DMS 273 (cell line): ENCODE measurements at regions not wholly inside any gene's neighbourhood (a gene's known extent, or its start where the extent isn't known, plus 50 kb on each side); places are given as distances from the start of the nearest gene placed in this dataset.

Experiments used
- DNase-seq: peaks from one replicate; lab custom pipeline; 2025; ENCODE audit not compliant: unreplicated experiment; lab: John Stamatoyannopoulos, UW

DNA sequence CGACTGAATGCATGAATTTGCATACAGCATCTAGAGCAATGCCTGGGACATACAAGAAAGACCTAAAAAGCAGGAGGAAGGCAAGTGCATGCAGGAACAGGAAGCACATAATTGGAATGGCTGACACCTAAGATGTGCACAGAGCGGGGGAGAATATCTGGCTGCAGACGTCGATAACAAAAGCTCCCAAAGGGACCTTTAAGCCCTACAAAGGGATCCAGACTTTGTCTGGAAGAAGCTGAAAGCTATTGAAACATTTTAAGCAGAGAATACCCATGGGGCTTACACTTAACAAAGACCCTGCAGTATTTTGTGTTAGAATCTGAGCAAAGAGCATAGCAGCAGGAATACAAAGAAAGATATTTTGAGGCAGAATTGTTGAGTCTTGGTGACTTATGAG lies 107.4 kb upstream of the CLDN10 start:
- DNase-seq: no peak

DNA sequence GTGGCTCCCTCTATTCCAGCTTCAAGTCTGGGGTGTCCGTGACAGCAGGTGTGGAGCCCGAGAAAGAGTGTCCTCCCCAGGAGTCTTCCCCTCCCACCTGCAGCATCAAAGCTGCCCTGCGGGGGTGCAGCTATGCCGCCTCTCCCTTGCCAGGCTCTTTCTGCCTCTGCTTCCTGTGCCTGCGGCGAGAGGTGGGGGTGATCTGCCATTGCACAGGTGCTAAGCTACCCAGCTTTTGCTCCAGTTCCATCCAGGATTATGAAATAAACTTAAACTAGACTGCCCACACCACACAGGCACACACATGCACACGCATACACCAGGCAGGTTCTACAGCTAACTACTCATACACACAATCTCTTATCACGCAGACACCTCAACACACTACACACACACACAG lies 104.7 kb upstream of the CLDN10 start:
- DNase-seq: no peak

DNA sequence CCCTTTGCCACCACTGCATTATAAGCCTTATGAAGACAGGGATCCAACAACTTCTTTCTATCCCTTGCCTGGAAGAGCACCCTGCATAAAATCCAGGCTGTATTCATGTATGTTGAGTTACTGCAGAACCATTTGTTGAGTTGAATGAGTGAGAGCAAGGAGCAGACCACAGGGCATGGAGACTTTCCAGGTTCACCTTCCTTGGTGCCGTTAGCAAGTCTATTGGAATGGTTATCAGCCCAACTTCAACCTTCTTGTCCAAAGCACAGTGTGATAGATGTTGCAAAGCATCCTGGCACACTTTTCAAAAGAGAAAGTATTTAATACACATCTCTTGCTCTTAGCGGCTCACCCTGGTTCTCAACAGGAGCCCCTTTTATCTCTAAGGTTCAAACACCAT lies 100.9 kb upstream of the CLDN10 start:
- DNase-seq: no peak

DNA sequence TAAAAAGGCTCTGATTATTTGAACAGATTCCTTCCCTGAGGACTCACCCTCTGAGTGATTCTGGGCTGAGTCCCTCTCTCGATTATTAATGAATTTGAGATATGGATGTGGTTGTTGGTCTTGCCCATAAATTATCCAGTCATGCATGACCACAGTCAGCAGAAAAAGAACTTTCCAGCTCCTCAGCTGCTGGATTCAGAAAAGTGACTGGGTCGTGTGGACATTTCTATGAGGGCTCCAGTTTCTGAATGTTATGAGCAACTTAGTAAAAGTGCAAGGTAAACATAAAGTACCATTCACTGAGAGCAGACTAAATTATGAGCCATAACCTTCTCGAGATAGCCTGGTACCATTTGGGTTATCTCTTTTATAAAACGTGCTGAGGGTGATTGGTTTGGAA lies 100.1 kb upstream of the CLDN10 start:
- no peak for DNase-seq

DNA sequence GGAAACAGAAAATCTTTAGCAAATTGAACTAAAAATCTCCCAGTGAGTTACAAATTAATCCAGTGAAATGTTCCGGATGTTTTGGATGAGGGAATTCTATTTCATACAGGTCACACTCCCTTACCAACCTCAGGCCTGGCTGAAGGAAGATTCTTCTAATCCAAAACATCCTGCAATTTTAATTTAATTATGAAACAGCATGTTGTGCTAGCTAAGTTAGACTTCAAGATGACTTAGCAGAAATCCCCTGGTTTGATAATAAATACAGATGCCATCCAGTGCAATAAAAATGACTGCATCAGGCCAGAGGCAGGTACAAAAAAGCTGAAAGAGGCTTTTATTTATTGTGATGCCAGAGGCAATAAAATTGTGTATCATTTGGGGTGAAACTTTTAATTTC lies 96.7 kb upstream of the CLDN10 start:
- no peak for DNase-seq

DNA sequence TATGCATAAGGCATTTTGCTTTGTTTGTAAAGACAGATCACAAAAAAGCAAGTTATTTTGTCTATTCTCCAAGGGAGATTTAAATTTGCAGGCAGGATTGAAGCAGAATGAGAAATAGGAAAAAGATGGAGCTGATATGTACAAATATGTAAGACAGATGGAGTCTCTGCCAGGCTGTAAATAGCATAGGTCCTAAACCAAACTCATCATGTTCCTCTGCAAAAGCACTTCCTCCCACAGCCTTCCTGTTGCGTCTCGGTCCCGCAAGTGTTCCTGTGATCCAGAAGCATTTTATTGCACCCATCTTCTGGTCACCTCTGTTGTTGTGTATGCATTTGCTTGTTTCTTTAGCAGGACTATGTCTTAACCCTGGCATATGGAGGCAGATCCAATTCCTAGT lies 95.7 kb upstream of the CLDN10 start:
- DNase-seq: no peak

DNA sequence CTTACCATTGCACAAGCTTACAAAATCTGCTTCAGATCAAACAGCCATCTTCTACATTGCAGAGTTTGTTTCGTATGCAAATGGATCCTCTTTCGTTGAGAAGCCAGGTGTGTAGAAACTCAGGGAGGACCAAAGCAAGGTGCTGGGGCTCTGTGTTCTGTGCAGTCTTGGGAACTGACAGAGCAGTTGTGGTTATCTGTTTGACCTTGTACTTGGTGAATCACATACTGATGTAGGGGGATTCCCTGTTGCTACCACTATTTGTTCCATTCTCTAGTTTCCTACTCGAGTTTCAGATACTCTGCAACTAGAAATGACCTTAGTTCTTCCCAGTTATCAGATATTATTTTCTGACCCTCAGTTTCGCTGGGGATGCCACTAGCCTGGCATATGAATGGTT lies 95.2 kb upstream of the CLDN10 start:
- DNase-seq: no peak

DNA sequence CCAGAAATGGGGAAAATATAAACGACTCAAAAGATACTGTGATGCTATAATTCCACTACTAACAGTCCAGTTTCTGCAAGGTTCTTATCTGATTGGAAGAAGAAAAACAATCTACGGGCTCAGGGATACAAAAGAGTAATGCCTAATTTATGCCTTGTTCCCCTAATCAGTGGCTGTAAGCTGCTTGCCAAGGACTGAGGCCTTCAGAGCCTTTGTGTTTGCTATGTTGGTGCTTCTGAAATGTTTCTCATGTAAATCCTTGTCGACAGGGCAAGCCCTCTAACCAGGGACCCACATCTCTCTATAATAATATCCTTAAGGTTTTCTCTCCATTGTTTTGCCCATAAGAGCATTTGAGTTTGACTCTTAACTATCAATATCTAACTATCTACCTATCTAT lies 89.7 kb upstream of the CLDN10 start:
- DNase-seq: no peak

DNA sequence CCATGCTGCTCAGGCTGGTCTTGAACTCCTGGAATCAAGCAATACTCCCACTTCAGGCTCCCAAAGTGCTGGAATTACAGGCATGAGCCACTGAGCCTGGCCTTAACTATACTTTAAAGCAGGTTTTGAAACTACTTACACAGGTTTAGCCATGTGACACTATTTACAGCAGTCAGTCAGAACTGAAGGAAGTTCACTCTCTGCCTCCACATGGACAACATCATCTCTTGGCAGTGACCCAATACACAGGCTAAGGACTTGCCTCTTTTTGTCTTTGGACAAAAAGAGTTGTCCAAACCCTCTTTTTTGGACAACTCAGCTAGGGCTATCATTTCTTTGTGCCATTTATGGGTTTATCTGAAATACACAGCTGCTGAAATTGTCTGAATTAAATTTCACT lies 89.0 kb upstream of the CLDN10 start:
- DNase-seq: peak; percentile 13

DNA sequence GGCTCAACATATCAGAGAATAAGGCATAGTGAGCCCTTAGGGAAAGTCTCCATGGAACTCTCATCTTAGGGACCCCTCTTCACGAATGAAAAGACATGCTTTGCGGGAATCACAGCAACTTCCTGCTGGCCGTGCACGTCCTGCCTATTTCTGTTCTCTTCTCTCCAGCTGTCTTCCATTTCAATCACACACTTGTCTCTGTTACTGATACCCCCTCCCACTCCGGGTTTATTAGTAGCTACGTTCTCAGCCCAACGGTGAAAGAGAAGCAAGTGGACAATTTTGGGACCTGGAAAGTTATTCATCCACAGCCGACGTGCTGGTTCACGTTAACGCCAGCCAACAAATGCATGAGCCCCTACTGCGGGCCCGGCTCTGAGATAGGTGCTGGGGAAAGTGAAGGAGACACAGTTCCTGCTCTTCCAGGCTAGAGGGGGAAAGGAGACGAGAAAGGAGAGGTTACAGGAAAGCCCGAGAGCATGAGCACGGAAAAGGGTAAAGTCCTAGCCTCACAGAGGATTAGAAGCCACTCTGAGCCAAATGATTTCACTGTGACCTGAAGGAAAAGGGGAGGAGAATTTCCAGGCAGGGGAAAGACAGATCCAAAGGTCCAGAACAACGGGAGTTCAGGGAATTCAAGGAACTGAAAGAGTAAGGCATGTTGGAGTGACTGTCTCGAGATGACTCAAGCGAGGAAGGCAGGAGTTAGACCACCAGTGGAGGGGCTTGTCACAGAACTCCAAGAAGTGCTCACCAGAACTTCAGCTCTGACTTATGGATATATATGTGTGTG lies 81.8 kb upstream of the CLDN10 start:
- no peak for DNase-seq

DNA sequence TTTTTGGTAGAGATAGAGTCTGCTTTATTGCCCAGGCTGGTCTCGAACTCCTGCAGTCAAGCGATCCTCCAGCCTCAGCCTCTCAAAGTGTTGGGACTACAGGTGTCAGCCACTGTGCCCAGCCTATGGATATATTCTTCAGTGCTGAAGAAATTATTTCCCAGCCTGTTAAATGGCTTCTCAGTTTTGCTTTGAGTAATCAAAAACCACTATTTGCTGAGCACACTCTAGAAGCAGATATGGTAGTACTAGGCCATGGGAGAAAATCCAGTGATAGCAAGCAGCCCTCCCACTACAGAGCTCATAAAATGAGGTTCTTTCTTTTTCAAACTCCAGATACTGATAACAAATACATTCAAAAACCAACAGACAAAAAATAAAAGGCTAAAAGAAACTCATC lies 80.6 kb upstream of the CLDN10 start:
- DNase-seq: no peak

DNA sequence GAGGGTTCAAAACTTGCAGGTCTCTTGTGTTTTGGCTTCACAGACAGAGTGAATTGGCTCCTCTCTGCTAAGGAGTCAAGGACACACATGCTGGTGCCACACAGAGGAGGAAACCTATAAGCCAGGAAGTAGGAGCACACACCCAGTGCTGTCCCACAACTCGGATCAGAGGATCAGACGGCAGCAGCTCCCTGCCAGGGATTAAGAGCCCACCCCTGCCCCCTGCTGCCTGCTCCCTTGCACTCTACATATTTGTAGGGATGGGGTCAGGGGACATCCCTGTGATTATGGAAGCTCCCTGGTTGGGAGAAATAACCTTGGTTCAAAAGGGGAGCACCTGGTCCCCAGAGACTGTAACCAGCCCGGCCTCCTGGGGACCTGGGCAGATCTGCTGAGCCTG lies 77.5 kb upstream of the CLDN10 start:
- peak; percentile 5 for DNase-seq

DNA sequence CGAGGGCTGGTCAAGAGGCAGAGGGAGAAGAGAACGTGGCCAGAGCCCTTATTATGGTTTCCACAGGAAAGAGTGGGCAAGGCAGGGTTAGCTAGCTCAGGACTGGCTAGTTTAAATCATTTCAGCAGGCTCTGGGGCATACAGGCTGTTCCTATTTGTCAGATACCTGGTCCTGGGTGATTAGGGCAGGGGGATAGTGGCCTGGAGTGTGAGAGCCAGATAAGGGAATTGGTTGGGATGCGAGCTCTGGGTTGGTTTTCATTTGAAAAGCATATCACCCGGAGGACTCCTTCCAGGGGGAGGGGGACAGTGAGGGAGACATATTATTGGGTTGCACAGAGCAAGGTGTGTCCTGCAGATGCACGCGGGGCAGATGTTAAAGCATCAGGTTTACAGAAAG lies 75.3 kb upstream of the CLDN10 start:
- no peak for DNase-seq

DNA sequence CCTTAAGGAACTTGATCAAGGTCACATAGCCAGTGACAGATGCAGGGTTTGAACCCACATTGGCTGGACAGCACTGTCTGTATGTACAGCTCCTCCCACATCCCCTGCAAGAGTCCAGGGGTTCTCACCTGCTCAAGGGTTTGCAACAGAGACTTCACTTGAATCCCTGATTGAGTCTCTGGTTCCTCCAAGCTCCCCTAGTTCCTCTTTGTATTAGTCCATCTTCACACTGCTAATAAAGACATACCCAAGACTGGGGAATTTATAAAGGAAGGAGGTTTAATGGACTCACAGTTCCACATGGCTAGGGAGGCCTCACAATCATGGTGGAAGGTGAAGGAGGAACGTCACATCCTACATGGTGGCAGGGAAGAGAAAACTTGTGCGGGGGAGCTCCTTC lies 72.8 kb upstream of the CLDN10 start:
- no peak for DNase-seq

DNA sequence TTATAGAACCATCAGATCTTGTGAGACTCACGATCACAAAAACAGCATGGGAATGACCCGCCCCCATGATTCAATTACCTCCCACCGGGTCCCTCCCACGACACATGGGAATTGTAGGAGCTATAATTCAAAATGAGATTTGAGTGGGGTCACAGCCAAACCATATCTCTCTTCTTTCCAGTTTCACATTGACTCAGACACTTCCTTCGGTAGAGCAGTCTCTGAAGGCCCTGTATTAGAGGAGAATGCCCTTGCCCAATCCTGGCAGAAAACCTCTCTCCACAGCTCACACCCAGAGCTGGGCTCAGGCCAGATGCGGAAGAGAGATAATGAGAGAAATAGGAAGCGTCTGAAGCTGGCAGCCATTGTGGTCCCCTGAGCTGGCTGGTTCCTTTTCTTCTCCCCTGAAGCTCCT lies 72.4 kb upstream of the CLDN10 start:
- no peak for DNase-seq

DNA sequence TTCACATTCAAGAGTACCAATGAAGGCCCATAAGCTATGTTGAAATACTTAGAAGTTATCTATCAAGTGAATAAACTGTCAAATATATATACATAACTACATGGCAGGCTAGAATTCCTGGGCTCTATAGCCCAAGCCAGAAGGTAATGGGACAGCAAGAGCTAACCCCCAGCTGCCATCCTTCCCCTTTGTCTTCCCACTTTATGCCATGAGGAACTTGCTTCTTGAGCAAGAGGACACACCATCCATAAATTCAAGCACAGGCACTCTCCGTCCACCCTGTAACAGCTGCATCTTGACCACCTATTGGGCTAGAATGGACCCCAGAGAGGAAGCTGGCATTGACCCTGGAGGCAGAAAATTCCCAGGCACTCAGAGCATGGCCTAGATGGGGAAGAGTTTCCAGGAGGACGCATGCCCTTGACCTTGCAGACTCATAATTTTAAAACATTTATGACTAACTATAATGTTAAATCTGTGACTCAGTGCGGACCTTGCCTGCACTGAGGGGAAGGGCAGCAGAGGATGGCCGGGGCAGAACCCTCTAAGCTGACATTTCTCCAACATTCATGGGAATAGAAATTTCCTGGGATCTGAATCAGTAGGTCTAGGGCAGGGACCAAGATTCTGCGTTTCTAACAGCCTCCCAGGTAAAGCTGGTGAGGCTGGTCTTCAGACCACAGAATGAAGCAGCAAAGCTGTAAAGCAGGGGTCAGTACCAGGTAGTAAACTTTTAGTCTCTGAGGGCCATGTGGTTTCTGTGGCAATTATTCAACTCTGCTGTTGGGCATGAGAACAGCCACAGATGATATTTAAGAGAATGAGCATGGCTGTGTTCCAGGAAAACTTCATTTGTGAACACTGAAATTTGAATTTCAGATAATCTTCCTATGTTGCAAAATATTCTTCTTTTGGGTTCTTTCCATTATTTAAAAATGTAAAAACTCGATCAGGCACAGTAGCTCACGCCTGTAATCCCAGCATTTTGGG lies 71.4 kb upstream of the CLDN10 start:
- DNase-seq: no peak

DNA sequence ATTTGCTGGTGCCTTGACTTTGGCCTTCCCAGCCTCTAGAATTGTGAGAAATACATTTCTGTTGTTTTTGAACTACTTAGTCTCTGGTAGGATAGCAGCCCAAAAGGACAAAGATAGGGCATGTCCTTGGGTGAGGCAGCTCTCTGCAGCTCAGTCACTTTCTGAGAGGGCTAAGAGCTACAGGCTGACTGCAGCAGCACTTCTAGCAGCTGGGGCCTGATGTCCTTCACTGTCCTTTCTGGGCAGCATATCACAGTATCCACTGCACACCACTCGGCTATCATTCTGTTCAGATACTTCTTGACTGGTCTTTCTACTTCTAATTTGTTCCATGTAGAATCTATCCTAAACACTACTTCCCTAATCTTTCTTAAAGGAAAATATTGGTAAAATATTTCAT lies 68.5 kb upstream of the CLDN10 start:
- no peak for DNase-seq

DNA sequence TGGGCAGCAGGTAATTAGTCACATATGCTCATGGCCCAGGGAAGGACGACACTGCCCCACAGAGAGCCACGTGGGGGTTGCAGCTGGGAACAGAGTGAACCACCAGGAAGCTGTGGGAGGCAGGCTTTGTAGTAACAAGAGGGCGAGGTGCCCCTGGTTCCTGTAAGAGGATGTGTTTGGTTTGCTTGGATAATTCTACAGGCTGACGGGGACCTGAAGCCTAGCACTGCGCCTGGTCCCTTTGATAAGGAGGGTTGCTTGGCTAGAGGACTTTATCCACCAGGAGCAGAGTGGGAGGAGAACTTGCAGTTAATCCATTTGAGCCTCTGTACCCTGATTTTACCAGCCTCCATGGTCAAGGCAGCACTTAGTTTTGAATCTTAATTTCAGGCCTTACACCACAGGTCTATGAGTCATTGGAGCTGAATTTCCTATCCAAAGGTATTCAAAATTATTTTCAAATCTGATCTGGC lies 67.4 kb upstream of the CLDN10 start:
- DNase-seq: no peak

DNA sequence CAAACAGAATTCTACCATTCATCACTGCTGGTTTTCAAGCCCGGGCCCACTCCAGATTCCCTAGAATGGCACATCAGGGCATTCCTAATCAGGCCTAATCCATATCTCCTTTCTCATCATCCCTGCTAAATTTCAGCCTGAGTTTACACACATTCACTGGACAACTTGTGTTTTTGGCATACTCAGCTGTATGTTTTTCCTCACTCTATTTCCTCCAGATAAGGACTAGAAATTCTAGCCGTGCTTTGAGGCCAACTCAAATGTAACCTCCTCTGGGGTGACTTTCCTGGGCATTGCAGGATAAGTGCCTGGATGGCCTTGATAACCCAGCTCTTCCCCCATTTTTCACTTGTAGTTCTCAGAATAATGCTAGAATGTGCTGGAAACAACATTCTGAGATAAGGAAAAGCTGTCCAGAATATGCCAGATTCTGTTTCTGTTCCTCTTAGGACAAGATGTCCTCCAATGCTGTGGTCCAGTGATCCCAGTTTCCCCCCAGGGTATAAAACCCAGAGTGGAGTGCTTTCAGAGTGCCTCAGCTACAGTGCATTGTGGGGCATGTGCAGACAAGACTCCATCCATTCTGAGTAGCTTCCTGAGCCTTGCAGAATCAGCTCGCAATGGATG lies 66.9 kb upstream of the CLDN10 start:
- DNase-seq: no peak

DNA sequence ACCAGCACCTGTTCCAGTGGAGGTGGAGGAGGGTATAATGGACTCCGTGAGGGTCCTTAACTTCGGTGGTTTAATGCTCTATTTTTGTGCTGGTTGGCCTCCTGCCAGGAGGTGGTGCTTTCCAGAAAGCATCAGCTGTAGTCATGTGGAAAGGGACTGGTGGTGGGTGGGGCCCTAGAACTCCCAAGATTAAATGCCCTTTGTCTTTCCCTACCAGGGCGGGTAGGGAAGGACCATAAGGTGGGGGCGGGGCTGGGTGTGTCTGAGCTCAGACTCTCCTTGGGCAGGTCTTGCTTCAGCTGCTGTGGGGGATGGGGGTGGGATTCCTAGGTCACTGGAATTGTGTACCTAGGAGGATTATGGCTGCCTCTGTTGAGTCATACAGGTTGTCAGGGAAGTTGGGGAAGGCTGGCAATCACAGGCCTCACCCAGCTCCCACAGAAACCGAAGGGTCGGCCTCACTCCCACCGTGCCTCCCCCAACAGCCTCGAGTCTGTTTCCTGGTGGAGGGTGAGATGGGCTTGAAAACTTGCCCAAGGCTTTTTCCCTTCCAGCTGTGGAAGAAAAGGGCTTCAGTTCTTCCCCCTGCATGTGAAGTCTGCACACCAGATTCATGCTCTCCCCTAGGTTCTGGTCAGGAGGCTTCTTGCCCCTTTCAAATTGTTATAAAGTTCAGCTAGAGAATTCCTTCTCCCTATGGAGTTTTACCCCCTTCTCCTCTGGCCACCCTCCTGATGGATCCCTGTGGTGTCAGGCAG lies 60.3 kb upstream of the CLDN10 start:
- DNase-seq: no peak
